ENCODE measurements at regions not wholly inside any gene's neighbourhood (a gene's known extent, or its start where the extent isn't known, plus 50 kb on each side); places are given as distances from the start of the nearest gene placed in this dataset.

- no peak for DNase-seq
- peaks cover 3% of the 10 kb centered on the region for H3K36me3 Mint-ChIP-seq
- H3K4me1 Mint-ChIP-seq: no peaks in the 10 kb centered on the region
- no peak overlapping the region for H3K27ac Mint-ChIP-seq
- H3K4me3 Mint-ChIP-seq: no peak overlapping the region
- CTCF ChIA-PET: no interaction called here
- peaks cover 39% of the 10 kb centered on the region for H3K27me3 Mint-ChIP-seq
- peaks cover 9% of the 10 kb centered on the region for H3K9me3 Mint-ChIP-seq
Measured at GRCh38 chr10:3411044-3411443, 238.5 kb upstream of the PITRM1 start.

GRCh38 chr10:3409928-3410327 lies 237.3 kb upstream of the PITRM1 start:
- peaks cover 3% of the 10 kb centered on the region for H3K36me3 Mint-ChIP-seq
- H3K4me1 Mint-ChIP-seq: no peaks in the 10 kb centered on the region
- no peak overlapping the region for H3K4me3 Mint-ChIP-seq
- H3K9me3 Mint-ChIP-seq: peaks cover 9% of the 10 kb centered on the region
- DNase-seq: no peak
- CTCF ChIA-PET: interaction anchor here (1.2 kb wide), 1 partner anchor 1357 kb away, joined by 3 read pairs; no protein-coding TSS in a partner anchor
- H3K27ac Mint-ChIP-seq: no peak overlapping the region
- H3K27me3 Mint-ChIP-seq: peaks cover 29% of the 10 kb centered on the region

- no peak overlapping the region for H3K27ac Mint-ChIP-seq
- DNase-seq: no peak
- peaks cover 2% of the 10 kb centered on the region for H3K4me1 Mint-ChIP-seq
- peaks cover 9% of the 10 kb centered on the region for H3K9me3 Mint-ChIP-seq
- H3K4me3 Mint-ChIP-seq: no peak overlapping the region
- CTCF ChIA-PET: interaction anchor here (1.2 kb wide), 1 partner anchor 1358 kb away, joined by 3 read pairs; no protein-coding TSS in a partner anchor
- peaks cover 3% of the 10 kb centered on the region for H3K36me3 Mint-ChIP-seq
- peaks cover 26% of the 10 kb centered on the region for H3K27me3 Mint-ChIP-seq
Measured at GRCh38 chr10:3408603-3409365, 236.2 kb upstream of the PITRM1 start.

- H3K4me1 Mint-ChIP-seq: peaks cover 3% of the 10 kb centered on the region
- no peak overlapping the region for H3K27ac Mint-ChIP-seq
- CTCF ChIA-PET: no interaction called here
- H3K4me3 Mint-ChIP-seq: no peak overlapping the region
- DNase-seq: no peak
- peaks cover 23% of the 10 kb centered on the region for H3K27me3 Mint-ChIP-seq
- peaks cover 7% of the 10 kb centered on the region for H3K9me3 Mint-ChIP-seq
- H3K36me3 Mint-ChIP-seq: peaks cover 3% of the 10 kb centered on the region
Measured at GRCh38 chr10:3407208-3407607, 234.6 kb upstream of the PITRM1 start.

GRCh38 chr10:3406556-3406955 lies 234.0 kb upstream of the PITRM1 start:
- H3K27me3 Mint-ChIP-seq: peaks cover 23% of the 10 kb centered on the region
- peaks cover 5% of the 10 kb centered on the region for H3K9me3 Mint-ChIP-seq
- peaks cover 3% of the 10 kb centered on the region for H3K4me1 Mint-ChIP-seq
- no peak overlapping the region for H3K27ac Mint-ChIP-seq
- CTCF ChIA-PET: no interaction called here
- H3K4me3 Mint-ChIP-seq: no peak overlapping the region
- DNase-seq: no peak
- H3K36me3 Mint-ChIP-seq: peaks cover 3% of the 10 kb centered on the region

- CTCF ChIA-PET: no interaction called here
- Mint-ChIP-seq H3K27ac (no peak overlapping the region), H3K4me3 (no peak overlapping the region), H3K9me3 (no peaks in the 10 kb centered on the region), H3K36me3 (no peaks in the 10 kb centered on the region), H3K4me1 (peaks cover 7% of the 10 kb centered on the region), H3K27me3 (peaks cover 27% of the 10 kb centered on the region)
- DNase-seq: no peak
Measured at GRCh38 chr10:3404381-3404780, 231.8 kb upstream of the PITRM1 start.

- H3K4me1 Mint-ChIP-seq: peaks cover 15% of the 10 kb centered on the region
- H3K4me3 Mint-ChIP-seq: no peak overlapping the region
- CTCF ChIA-PET: no interaction called here
- no peaks in the 10 kb centered on the region for H3K9me3 Mint-ChIP-seq
- DNase-seq: no peak
- H3K36me3 Mint-ChIP-seq: no peaks in the 10 kb centered on the region
- peaks cover 22% of the 10 kb centered on the region for H3K27me3 Mint-ChIP-seq
- no peak overlapping the region for H3K27ac Mint-ChIP-seq
Measured at GRCh38 chr10:3402187-3402751, 229.7 kb upstream of the PITRM1 start.

GRCh38 chr10:3401491-3401938 lies 228.9 kb upstream of the PITRM1 start:
- CTCF ChIA-PET: no interaction called here
- Mint-ChIP-seq H3K4me1 (peaks cover 15% of the 10 kb centered on the region), H3K9me3 (no peaks in the 10 kb centered on the region), H3K4me3 (no peak overlapping the region), H3K36me3 (no peaks in the 10 kb centered on the region), H3K27me3 (peaks cover 21% of the 10 kb centered on the region), H3K27ac (no peak overlapping the region)
- no peak for DNase-seq

GRCh38 chr10:3400348-3400747 lies 227.8 kb upstream of the PITRM1 start:
- peaks cover 28% of the 10 kb centered on the region for H3K27me3 Mint-ChIP-seq
- CTCF ChIA-PET: no interaction called here
- H3K4me3 Mint-ChIP-seq: no peak overlapping the region
- H3K36me3 Mint-ChIP-seq: no peaks in the 10 kb centered on the region
- DNase-seq: no peak
- no peaks in the 10 kb centered on the region for H3K9me3 Mint-ChIP-seq
- H3K27ac Mint-ChIP-seq: no peak overlapping the region
- H3K4me1 Mint-ChIP-seq: peaks cover 15% of the 10 kb centered on the region

- Mint-ChIP-seq H3K36me3 (no peaks in the 10 kb centered on the region), H3K4me1 (peaks cover 15% of the 10 kb centered on the region), H3K27ac (no peak overlapping the region), H3K4me3 (no peak overlapping the region), H3K27me3 (peaks cover 32% of the 10 kb centered on the region), H3K9me3 (no peaks in the 10 kb centered on the region)
- no peak for DNase-seq
- CTCF ChIA-PET: no interaction called here
Measured at GRCh38 chr10:3399756-3400155, 227.2 kb upstream of the PITRM1 start.

- CTCF ChIA-PET: no interaction called here
- Mint-ChIP-seq H3K27me3 (peaks cover 37% of the 10 kb centered on the region), H3K4me1 (peaks cover 17% of the 10 kb centered on the region), H3K9me3 (peaks cover 2% of the 10 kb centered on the region), H3K27ac (peak overlapping the region; percentile 42), H3K36me3 (no peaks in the 10 kb centered on the region), H3K4me3 (no peak overlapping the region)
- DNase-seq: no peak
Measured at GRCh38 chr10:3398825-3399646, 226.5 kb upstream of the PITRM1 start.

- peaks cover 14% of the 10 kb centered on the region for H3K4me1 Mint-ChIP-seq
- CTCF ChIA-PET: no interaction called here
- no peak overlapping the region for H3K27ac Mint-ChIP-seq
- H3K36me3 Mint-ChIP-seq: no peaks in the 10 kb centered on the region
- peaks cover 2% of the 10 kb centered on the region for H3K9me3 Mint-ChIP-seq
- DNase-seq: no peak
- H3K27me3 Mint-ChIP-seq: peaks cover 29% of the 10 kb centered on the region
- no peak overlapping the region for H3K4me3 Mint-ChIP-seq
Measured at GRCh38 chr10:3397846-3398245, 225.3 kb upstream of the PITRM1 start.

GRCh38 chr10:3397231-3397630 lies 224.6 kb upstream of the PITRM1 start:
- Mint-ChIP-seq H3K9me3 (peaks cover 2% of the 10 kb centered on the region), H3K4me1 (peaks cover 14% of the 10 kb centered on the region), H3K27ac (no peak overlapping the region), H3K36me3 (no peaks in the 10 kb centered on the region), H3K27me3 (peaks cover 29% of the 10 kb centered on the region), H3K4me3 (no peak overlapping the region)
- no peak for DNase-seq
- CTCF ChIA-PET: no interaction called here

- CTCF ChIA-PET: no interaction called here
- Mint-ChIP-seq H3K27me3 (peaks cover 34% of the 10 kb centered on the region), H3K36me3 (no peaks in the 10 kb centered on the region), H3K4me1 (peaks cover 14% of the 10 kb centered on the region), H3K4me3 (no peak overlapping the region), H3K27ac (no peak overlapping the region), H3K9me3 (peaks cover 2% of the 10 kb centered on the region)
- no peak for DNase-seq
Measured at GRCh38 chr10:3396116-3396515, 223.5 kb upstream of the PITRM1 start.

Data from activated naive CD4-positive, alpha-beta T cell treated with anti-CD3 and anti-CD28 coated beads, Interleukin-2, amount 10 ng/mL, durations not matched to agents 7 days and 5 days (primary cell).